Left lobe of liver (tissue), 2 donors: ENCODE measurements at regions not wholly inside any gene's neighbourhood (a gene's known extent, or its start where the extent isn't known, plus 50 kb on each side); places are given as distances from the start of the nearest gene placed in this dataset.

ENCODE experiments used
- ATAC-seq: fragments of 200-7000 bp; cut with Tn5 transposase; one replicate; pipeline ENCODE4 v1.9.1; 2020; ENCODE audit warnings: mild to moderate bottlenecking, moderate library complexity
- DNase-seq: peaks from one replicate; pipeline ENCODE4 v3.0.0-alpha.2; 2020; ENCODE audit warnings: low spot score
- donor health status: DM: no; HTN: no; CAD: no; lungs with moderate emphysema.
- donor health status: DM: no; HTN: yes; CAD: no.

- DNase-seq (no peak), ATAC-seq (no peak)
Measured at GRCh38 chr22:44371741-44372525, 59.2 kb upstream of the SHISAL1 start.

- DNase-seq (no peak), ATAC-seq (peak; percentile 20)
Measured at GRCh38 chr22:44369916-44370801, 57.4 kb upstream of the SHISAL1 start.

- ATAC-seq, result no peak
- no peak for DNase-seq
Measured at GRCh38 chr22:44369293-44369661, 56.5 kb upstream of the SHISAL1 start.

GRCh38 chr22:44368611-44369292 is 56.0 kb upstream of the SHISAL1 start:
- ATAC-seq, result no peak
- no peak for DNase-seq

GRCh38 chr22:44366372-44367300 is 53.9 kb upstream of the SHISAL1 start:
- peak; percentile 22 for ATAC-seq
- no peak for DNase-seq

GRCh38 chr22:44365832-44366231 is 53.1 kb upstream of the SHISAL1 start:
- no peak for DNase-seq
- ATAC-seq, result no peak

GRCh38 chr22:44365191-44365590 is 52.4 kb upstream of the SHISAL1 start:
- ATAC-seq, result no peak

GRCh38 chr22:44364751-44365130 is 52.0 kb upstream of the SHISAL1 start:
- ATAC-seq (no peak), DNase-seq (no peak)

More at GRCh38 chr22:44365191-44365590, 52.4 kb upstream of the SHISAL1 start:
- no peak for DNase-seq

- ATAC-seq (no peak), DNase-seq (no peak)
Measured at GRCh38 chr22:44363980-44364750, 51.4 kb upstream of the SHISAL1 start.

GRCh38 chr22:44363013-44363979 is 50.5 kb upstream of the SHISAL1 start:
- DNase-seq (peak; percentile 68), ATAC-seq (peak; percentile 65)

- no peak for DNase-seq
- no peak for ATAC-seq
Measured at GRCh38 chr22:44362249-44363012, 49.7 kb upstream of the SHISAL1 start.
